GM12878 (cell line): ENCODE measurements at regions not wholly inside any gene's neighbourhood (a gene's known extent, or its start where the extent isn't known, plus 50 kb on each side); places are given as distances from the start of the nearest gene placed in this dataset.

Experiments used
- ATAC-seq: fragments of 200-7000 bp; cut with Tn5 transposase; 3 replicates; pipeline ENCODE4 v1.9.1; 2020; ENCODE audit warnings: mild to moderate bottlenecking, moderate library complexity
- BruUV-seq: library from RNA; stranded (reverse); fragments of 400-500 nt; replicated peaks from 2 replicates; lab custom pipeline; 2021; lab: Mats Ljungman, UMichigan
- CTCF ChIA-PET: fragments of 300-600 bp; sonication (Branson Sonifier 250); formaldehyde crosslinking; extraction: SDS; loops from one replicate; lab custom pipeline; 2021; ENCODE audit warnings: inconsistent platforms; lab: Yijun Ruan, JAX
- POLR2A ChIA-PET: fragments of 350-600 bp; formaldehyde crosslinking; extraction: SDS; loops from one replicate; lab custom pipeline; 2021; ENCODE audit warnings: inconsistent platforms; lab: Charles Lee
- RAD21 ChIA-PET: fragments of 300-600 bp; sonication (Branson Sonifier 250); formaldehyde crosslinking; loops from one replicate; lab custom pipeline; 2023; ENCODE audit warnings: antibody characterized with exemption; ENCODE audit not compliant: unreplicated experiment; lab: Charles Lee
- SMC1A ChIA-PET: fragments of 300-600 bp; sonication (Branson Sonifier 250); formaldehyde crosslinking; loops from one replicate; lab custom pipeline; 2023; ENCODE audit not compliant: unreplicated experiment, uncharacterized antibody; lab: Charles Lee
- DNase-seq: peaks from one replicate; pipeline ENCODE4 v3.0.0-alpha.2; 2011; ENCODE audit warnings: low read depth, low spot score
- FAIRE-seq: peaks from 3 replicates; lab custom pipeline; 2011; peaks lifted over from hg19 to GRCh38; lab: Jason Lieb, UNC
- H2AFZ ChIP-seq: 2 replicates; pipeline ENCODE4 v1.6.0; 2011; ENCODE audit warnings: low read depth, low read length, control low read depth; ENCODE audit not compliant: control insufficient read depth
- H3K27ac ChIP-seq: 2 replicates; pipeline ENCODE4 v1.5.1; 2011; ENCODE audit warnings: control low read depth; ENCODE audit not compliant: control insufficient read depth, insufficient read depth
- H3K27me3 ChIP-seq, 2 experiments: replicated peaks in 1 of 2; 2 replicates each; pipeline versions ENCODE4 v1.6.0 to v1.6.1; 2011; ENCODE audit warnings: low read length in 1 of 2; ENCODE audit not compliant: control insufficient read depth in 2 of 2, insufficient read depth in 2 of 2
- H3K36me3 ChIP-seq, 2 experiments: 2 replicates each; pipeline ENCODE4 v1.5.1; 2011; ENCODE audit warnings: low read length in 1 of 2; ENCODE audit not compliant: control insufficient read depth in 2 of 2, insufficient read depth in 2 of 2
- H3K4me1 ChIP-seq: 2 replicates; pipeline ENCODE4 v1.6.1; 2011; ENCODE audit warnings: mild to moderate bottlenecking, low read length, moderate library complexity, mixed read lengths; ENCODE audit not compliant: control insufficient read depth, insufficient read depth
- H3K4me2 ChIP-seq: 2 replicates; pipeline ENCODE4 v1.6.0; 2011; ENCODE audit warnings: control low read depth; ENCODE audit not compliant: control insufficient read depth, insufficient read depth
- H3K4me3 ChIP-seq: fragments of 200-600 bp; sonication (generic); 2 replicates; pipeline ENCODE4 v1.5.1; 2016
- H3K79me2 ChIP-seq: 2 replicates; pipeline ENCODE4 v1.6.0; 2011; ENCODE audit warnings: low read length; ENCODE audit not compliant: control insufficient read depth, insufficient read depth
- H3K9ac ChIP-seq: 2 replicates; pipeline ENCODE4 v1.8.0; 2011; ENCODE audit warnings: low read length, control low read depth, mixed read lengths; ENCODE audit not compliant: control insufficient read depth, insufficient read depth
- H3K9me3 ChIP-seq: replicated peaks from 3 replicates; pipeline ENCODE4 v1.5.1; 2011; ENCODE audit warnings: mild to moderate bottlenecking, low read length; ENCODE audit not compliant: control insufficient read depth, insufficient read depth
- H4K20me1 ChIP-seq: 2 replicates; pipeline ENCODE4 v1.6.0; 2011; ENCODE audit not compliant: control insufficient read depth, insufficient read depth
- CBFB ChIP-seq: IDR thresholded peaks from 2 replicates; pipeline ENCODE4 v1.6.1; 2016; ENCODE audit warnings: antibody characterized with exemption, low read depth
- CHD4 ChIP-seq: fragments of 200-600 bp; sonication (generic); IDR thresholded peaks from 2 replicates; pipeline ENCODE4 v1.6.1; 2016; ENCODE audit warnings: mild to moderate bottlenecking
- E2F8 ChIP-seq: fragments of 450-650 bp; IDR thresholded peaks from 2 replicates; pipeline ENCODE4 v1.6.1; 2018; ENCODE audit warnings: mild to moderate bottlenecking, low read depth, moderate library complexity; ENCODE audit not compliant: partially characterized antibody
- E4F1 ChIP-seq: fragments of 450-650 bp; IDR thresholded peaks from 2 replicates; pipeline ENCODE4 v1.6.1; 2018; ENCODE audit warnings: borderline replicate concordance, mild to moderate bottlenecking; ENCODE audit not compliant: partially characterized antibody
- EP300 ChIP-seq, 2 experiments: fragments of 150-350 bp in 1 of 2; IDR thresholded peaks; 2 replicates each; pipeline ENCODE4 v1.6.1; 2011 to 2012; ENCODE audit warnings: low read depth in 2 of 2, low read length in 2 of 2, borderline replicate concordance in 1 of 2, improper control_type of control experiment in 1 of 2, inconsistent platforms in 1 of 2; ENCODE audit not compliant: control insufficient read depth in 1 of 2
- ESRRA ChIP-seq: IDR thresholded peaks from 2 replicates; pipeline ENCODE4 v1.6.1; 2012; ENCODE audit warnings: mild to moderate bottlenecking, low read length, improper control_type of control experiment
- HCFC1 ChIP-seq: fragments of 150-350 bp; IDR thresholded peaks from 2 replicates; pipeline ENCODE4 v1.6.1; 2014; ENCODE audit warnings: low read length
- KLF5 ChIP-seq: fragments of 450-650 bp; IDR thresholded peaks from 2 replicates; pipeline ENCODE4 v1.6.1; 2014; ENCODE audit warnings: mild to moderate bottlenecking; ENCODE audit not compliant: partially characterized antibody
- RAD51 ChIP-seq: fragments of 450-650 bp; IDR thresholded peaks from 2 replicates; pipeline ENCODE4 v1.6.1; 2016; ENCODE audit warnings: moderate library complexity, mild to moderate bottlenecking, inconsistent platforms
- RELA ChIP-seq: fragments of 450-650 bp; IDR thresholded peaks from 2 replicates; pipeline ENCODE4 v1.8.0; 2014; ENCODE audit warnings: borderline replicate concordance; ENCODE audit not compliant: partially characterized antibody
- SKIL ChIP-seq: fragments of 450-650 bp; IDR thresholded peaks from 2 replicates; pipeline ENCODE4 v1.6.1; 2017; ENCODE audit warnings: mild to moderate bottlenecking, low read depth, inconsistent platforms; ENCODE audit not compliant: poor library complexity, severe bottlenecking
- SMAD5 ChIP-seq: IDR thresholded peaks from 2 replicates; pipeline ENCODE4 v1.6.1; 2016; ENCODE audit warnings: antibody characterized with exemption, low read depth
- ZBTB40 ChIP-seq: fragments of 450-650 bp; IDR thresholded peaks from 2 replicates; pipeline ENCODE4 v1.6.1; 2016; ENCODE audit warnings: mild to moderate bottlenecking, moderate library complexity, borderline replicate concordance
- WGBS: methylation state at CpG from one replicate; pipeline ENCODE4 v1.1.6; 2016; ENCODE audit warnings: low lambda C conversion rate; ENCODE audit not compliant: insufficient replicate concordance, insufficient coverage; ENCODE audit errors: missing lambda C conversion rate; 5-methylcytosine and 5-hydroxymethylcytosine counted together
- in situ Hi-C: fragments of 300-500 bp; cut with MboI; formaldehyde crosslinking; loops from 9 replicates; pipeline ENCODE4 v1.14.3; 2018; ENCODE audit warnings: mixed read lengths
- intact Hi-C: fragments of 100-400 bp; cut with micrococcal nuclease; formaldehyde crosslinking; loops from one replicate; pipeline ENCODE4 v1.14.2; 2022; ENCODE audit not compliant: unreplicated experiment

- no TSS peak for BruUV-seq
- intact Hi-C loops: no loop called here
- TF ChIP-seq EP300 (IDR thresholded peaks at IDR 0.05; ENCODE audit: borderline replicate concordance in 1 of 2, control insufficient read depth in 1 of 2, low read depth in 2 of 2, low read length in 2 of 2) (no peak), E4F1 (no peak), SMAD5 (no peak), RAD51 (no peak), CBFB (no peak), E2F8 (no peak), KLF5 (no peak), ZBTB40 (no peak), SKIL (no peak), CHD4 (no peak), HCFC1 (no peak), RELA (no peak), ESRRA (no peak)
These were observed 185.7 kb upstream of the NWD2 start for GRCh38 chr4:37058826-37059225.

More at GRCh38 chr4:37058826-37059225, 185.7 kb upstream of the NWD2 start:
- WGBS: 21% methylated on average over 4 of the region's 4 CpGs
- ChIA-PET RAD21 (no interaction called here), CTCF (interaction anchor here (1.2 to 2.6 kb wide), 2 partner anchors 10 kb away, joined by 3 to 7 read pairs; no protein-coding TSS in a partner anchor), SMC1A (interaction anchor here (1.0 to 2.0 kb wide), 2 partner anchors 10 to 14 kb away, joined by 3 to 6 read pairs; no protein-coding TSS in a partner anchor), POLR2A (no interaction called here)
- Histone ChIP-seq H3K9ac (no peak overlapping the region), H3K4me2 (no peak overlapping the region), H3K4me1 (no peaks in the 10 kb centered on the region), H3K79me2 (no peaks in the 10 kb centered on the region), H3K9me3 (no peaks in the 10 kb centered on the region), H3K36me3 (no peaks in the 10 kb centered on the region), H3K27me3 (no peaks in the 10 kb centered on the region; a peak in 1 of 4 replicates), H4K20me1 (no peaks in the 10 kb centered on the region), H3K4me3 (no peak overlapping the region), H2AFZ (no peak overlapping the region), H3K27ac (no peak overlapping the region)
- in situ Hi-C loops: no loop called here
- FAIRE-seq: no peak
- DNase-seq: no peak
- ATAC-seq: no peak
